CD14-positive monocyte (primary cell): ENCODE measurements at regions not wholly inside any gene's neighbourhood (a gene's known extent, or its start where the extent isn't known, plus 50 kb on each side); places are given as distances from the start of the nearest gene placed in this dataset.

Experiments used
- DNase-seq, 3 donors: peaks; one replicate each; pipeline ENCODE4 v3.0.0-alpha.2; 2011 to 2022
- H2AFZ ChIP-seq: 2 replicates; pipeline ENCODE4 v1.6.0; 2012; ENCODE audit warnings: mild to moderate bottlenecking, low read depth, low read length, inconsistent platforms; ENCODE audit not compliant: insufficient read depth, poor library complexity, severe bottlenecking
- H3K27ac ChIP-seq, 2 donors: 1 replicate in 1 of 2; 2 replicates in 1 of 2; pipeline ENCODE4 v1.5.1; 2012 to 2013; ENCODE audit warnings: low read length in 2 of 2, control low read depth in 1 of 2, inconsistent platforms in 1 of 2, low read depth in 1 of 2, mild to moderate bottlenecking in 1 of 2
- H3K27me3 ChIP-seq, 2 donors: one replicate each; pipeline versions ENCODE4 v1.6.0 to v1.6.1; 2011 to 2013; ENCODE audit warnings: low read length in 2 of 2; ENCODE audit not compliant: control insufficient read depth in 2 of 2, insufficient read depth in 2 of 2
- H3K36me3 ChIP-seq, 2 donors: replicated peaks in 1 of 2; 1 replicate in 1 of 2; 2 replicates in 1 of 2; pipeline versions ENCODE4 v1.5.1 to v1.6.1; 2012 to 2013; ENCODE audit warnings: low read length in 2 of 2, control low read depth in 1 of 2, inconsistent platforms in 1 of 2, mild to moderate bottlenecking in 1 of 2; ENCODE audit not compliant: insufficient read depth in 2 of 2, control insufficient read depth in 1 of 2
- H3K4me1 ChIP-seq, 2 donors: 1 replicate in 1 of 2; 2 replicates in 1 of 2; pipeline versions ENCODE4 v1.5.1 to v1.6.1; 2012 to 2013; ENCODE audit warnings: low read length in 2 of 2, control low read depth in 1 of 2, inconsistent platforms in 1 of 2, mild to moderate bottlenecking in 1 of 2, moderate library complexity in 1 of 2; ENCODE audit not compliant: insufficient read depth in 2 of 2, control insufficient read depth in 1 of 2
- H3K4me2 ChIP-seq: replicated peaks from 2 replicates; pipeline ENCODE3; 2012; ENCODE audit warnings: low read length, moderate library complexity, mild to moderate bottlenecking; ENCODE audit not compliant: poor library complexity, severe bottlenecking; ENCODE audit errors: extremely low read depth
- H3K4me3 ChIP-seq, 3 experiments: fragments of 200-600 bp in 1 of 3; sonication (generic) in 1 of 3; replicated peaks in 1 of 3; 1 replicate in 2 of 3; 2 replicates in 1 of 3; pipeline ENCODE4 v1.5.1; 2011 to 2013; ENCODE audit warnings: low read length in 3 of 3, mild to moderate bottlenecking in 3 of 3, control low read depth in 2 of 3, low read depth in 2 of 3, inconsistent platforms in 1 of 3, moderate library complexity in 1 of 3
- H3K79me2 ChIP-seq: 2 replicates; pipeline ENCODE4 v1.6.0; 2012; ENCODE audit warnings: mild to moderate bottlenecking, control low read depth, inconsistent platforms, low read length, moderate library complexity; ENCODE audit not compliant: insufficient read depth
- H3K9ac ChIP-seq: 2 replicates; pipeline ENCODE4 v1.6.0; 2017; ENCODE audit warnings: low read length, mild to moderate bottlenecking; ENCODE audit not compliant: insufficient read depth, poor library complexity, severe bottlenecking
- H3K9me3 ChIP-seq, 2 donors: replicated peaks in 1 of 2; 1 replicate in 1 of 2; 2 replicates in 1 of 2; pipeline versions ENCODE4 v1.5.1 to v1.6.1; 2012 to 2013; ENCODE audit warnings: low read length in 2 of 2, control low read depth in 1 of 2; ENCODE audit not compliant: control insufficient read depth in 1 of 2, insufficient read depth in 1 of 2
- H4K20me1 ChIP-seq: 2 replicates; pipeline ENCODE4 v1.6.0; 2012; ENCODE audit warnings: mild to moderate bottlenecking, low read length, control low read depth, moderate library complexity; ENCODE audit not compliant: insufficient read depth
- H3K27ac Mint-ChIP-seq, 7 donors: one replicate each; pipeline ENCODE4 v1.8.0; 2020; ENCODE audit warnings: mild to moderate bottlenecking in 7 of 7, mixed read lengths in 7 of 7, moderate library complexity in 6 of 7, inconsistent platforms in 2 of 7
- H3K27me3 Mint-ChIP-seq, 3 donors: one replicate each; pipeline ENCODE4 v1.8.0; 2021 to 2022; ENCODE audit warnings: low read depth in 3 of 3, mild to moderate bottlenecking in 3 of 3, mixed read lengths in 3 of 3, moderate library complexity in 3 of 3, inconsistent platforms in 1 of 3
- H3K36me3 Mint-ChIP-seq, 2 donors: one replicate each; pipeline ENCODE4 v1.8.0; 2020; ENCODE audit warnings: mixed read lengths in 2 of 2, inconsistent platforms in 1 of 2, mild to moderate bottlenecking in 1 of 2
- H3K4me1 Mint-ChIP-seq: one replicate; pipeline ENCODE4 v1.8.0; 2020; ENCODE audit warnings: mild to moderate bottlenecking, mixed read lengths
- H3K4me3 Mint-ChIP-seq, 2 donors: one replicate each; pipeline ENCODE4 v1.8.0; 2020; ENCODE audit warnings: mild to moderate bottlenecking in 2 of 2, mixed read lengths in 2 of 2, moderate library complexity in 1 of 2
- H3K9me3 Mint-ChIP-seq, 7 donors: one replicate each; pipeline ENCODE4 v1.8.0; 2020 to 2022; ENCODE audit warnings: mixed read lengths in 7 of 7, mild to moderate bottlenecking in 6 of 7, moderate library complexity in 6 of 7, inconsistent platforms in 2 of 7
- WGBS: methylation state at CpG from one replicate; pipeline ENCODE4 v1.1.5; 2013; ENCODE audit warnings: missing lambda C conversion rate; ENCODE audit not compliant: insufficient coverage; 5-methylcytosine and 5-hydroxymethylcytosine counted together
- intact Hi-C, 2 donors: fragments of 100-400 bp; cut with micrococcal nuclease; formaldehyde crosslinking; loops; one replicate each; pipeline versions ENCODE4 v1.15.0 to v1.15.1; 2023
- TF ChIP-seq, protein P1 (sequence below): fragments of 200-600 bp; IDR thresholded peaks from one replicate; pipeline ENCODE4 v1.8.0; 2022; ENCODE audit warnings: antibody characterized with exemption, mild to moderate bottlenecking

DNA sequence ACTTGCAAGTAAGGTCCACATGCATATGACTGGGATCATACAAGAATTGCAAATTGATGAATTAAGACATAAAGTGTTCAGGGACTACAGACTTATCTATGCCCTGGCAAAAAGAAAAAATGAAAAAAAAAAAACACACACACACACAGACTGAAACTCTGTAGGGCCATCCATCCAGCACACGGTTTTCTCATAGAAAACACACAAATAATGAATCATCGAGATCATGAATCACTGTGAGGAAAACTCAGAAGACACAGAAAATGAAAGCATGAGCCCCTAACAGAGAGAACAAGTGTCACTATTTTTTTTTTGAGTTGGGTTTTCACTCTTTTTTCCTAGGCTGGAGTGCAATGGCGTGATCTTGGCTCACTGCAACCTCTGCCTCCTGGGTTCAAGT lies 185.2 kb downstream of the IRX2 start:
- H3K4me2 ChIP-seq = no peak overlapping the region
- no peaks in the 10 kb centered on the region for H3K27me3 ChIP-seq
- Mint-ChIP-seq H3K4me1 (no peaks in the 10 kb centered on the region), H3K27ac (no peak overlapping the region), H3K27me3 (peaks cover 0 to 4% (median 0%) of the 10 kb centered on the region in 3 donors), H3K9me3 (peaks cover 10 to 35% (median 19%) of the 10 kb centered on the region in 7 donors), H3K36me3 (no peaks in the 10 kb centered on the region), H3K4me3 (no peak overlapping the region)
- H3K9ac ChIP-seq = no peak overlapping the region
- no peak overlapping the region for H3K4me3 ChIP-seq
- H3K4me1 ChIP-seq = no peaks in the 10 kb centered on the region
- intact Hi-C loops = no loop called here
- no peak overlapping the region for H2AFZ ChIP-seq
- no peak overlapping the region for H3K27ac ChIP-seq
- no peak for DNase-seq
- H3K9me3 ChIP-seq = peaks cover 32 to 33% of the 10 kb centered on the region in 2 donors
- no peaks in the 10 kb centered on the region for H3K36me3 ChIP-seq
- TF ChIP-seq, protein P1, sequence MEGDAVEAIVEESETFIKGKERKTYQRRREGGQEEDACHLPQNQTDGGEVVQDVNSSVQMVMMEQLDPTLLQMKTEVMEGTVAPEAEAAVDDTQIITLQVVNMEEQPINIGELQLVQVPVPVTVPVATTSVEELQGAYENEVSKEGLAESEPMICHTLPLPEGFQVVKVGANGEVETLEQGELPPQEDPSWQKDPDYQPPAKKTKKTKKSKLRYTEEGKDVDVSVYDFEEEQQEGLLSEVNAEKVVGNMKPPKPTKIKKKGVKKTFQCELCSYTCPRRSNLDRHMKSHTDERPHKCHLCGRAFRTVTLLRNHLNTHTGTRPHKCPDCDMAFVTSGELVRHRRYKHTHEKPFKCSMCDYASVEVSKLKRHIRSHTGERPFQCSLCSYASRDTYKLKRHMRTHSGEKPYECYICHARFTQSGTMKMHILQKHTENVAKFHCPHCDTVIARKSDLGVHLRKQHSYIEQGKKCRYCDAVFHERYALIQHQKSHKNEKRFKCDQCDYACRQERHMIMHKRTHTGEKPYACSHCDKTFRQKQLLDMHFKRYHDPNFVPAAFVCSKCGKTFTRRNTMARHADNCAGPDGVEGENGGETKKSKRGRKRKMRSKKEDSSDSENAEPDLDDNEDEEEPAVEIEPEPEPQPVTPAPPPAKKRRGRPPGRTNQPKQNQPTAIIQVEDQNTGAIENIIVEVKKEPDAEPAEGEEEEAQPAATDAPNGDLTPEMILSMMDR = no peak
- H4K20me1 ChIP-seq = no peaks in the 10 kb centered on the region
- H3K79me2 ChIP-seq = no peaks in the 10 kb centered on the region
- 100% methylated on average over 2 of the region's 3 CpGs for WGBS

DNA sequence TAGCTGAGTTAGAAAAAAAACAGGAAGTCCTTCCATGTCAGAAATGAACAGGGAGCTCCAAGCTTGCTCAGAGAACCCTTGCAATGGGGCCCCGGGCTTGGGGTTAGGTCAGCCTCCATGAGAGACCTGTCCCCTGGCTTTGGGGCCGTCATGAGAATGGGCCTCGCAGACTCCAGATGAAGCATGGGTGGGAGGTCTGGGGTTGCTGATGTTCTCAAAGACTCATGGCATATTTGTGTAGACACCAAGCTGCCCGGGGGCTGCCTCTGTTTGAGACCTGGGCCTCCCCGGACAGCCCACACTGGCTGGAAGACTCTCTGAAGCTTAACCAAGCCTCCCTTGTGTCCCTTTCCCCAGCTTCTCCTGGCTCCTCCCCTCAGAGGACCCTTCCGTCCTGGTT lies 186.3 kb downstream of the IRX2 start:
- H3K9ac ChIP-seq = no peak overlapping the region
- H3K27ac ChIP-seq = no peak overlapping the region
- TF ChIP-seq, protein P1 = no peak
- no peaks in the 10 kb centered on the region for H4K20me1 ChIP-seq
- no peak for DNase-seq
- H3K27ac Mint-ChIP-seq = no peak overlapping the region
- no peak overlapping the region for H2AFZ ChIP-seq
- no peak overlapping the region for H3K4me3 Mint-ChIP-seq
- no peaks in the 10 kb centered on the region for H3K4me1 ChIP-seq
- no peak overlapping the region for H3K4me3 ChIP-seq
- no peaks in the 10 kb centered on the region for H3K27me3 ChIP-seq
- H3K4me1 Mint-ChIP-seq = no peaks in the 10 kb centered on the region
- intact Hi-C loops = no loop called here
- no peaks in the 10 kb centered on the region for H3K36me3 Mint-ChIP-seq
- peaks cover 10 to 37% (median 21%) of the 10 kb centered on the region in 7 donors for H3K9me3 Mint-ChIP-seq
- WGBS = 96% methylated on average over 4 of the region's 6 CpGs
- H3K9me3 ChIP-seq = peaks cover 39 to 42% of the 10 kb centered on the region in 2 donors
- no peaks in the 10 kb centered on the region for H3K79me2 ChIP-seq
- no peaks in the 10 kb centered on the region for H3K36me3 ChIP-seq
- peaks cover 0 to 4% (median 0%) of the 10 kb centered on the region in 3 donors for H3K27me3 Mint-ChIP-seq
- no peak overlapping the region for H3K4me2 ChIP-seq
